CD14-positive monocyte (primary cell): ENCODE measurements at regions not wholly inside any gene's neighbourhood (a gene's known extent, or its start where the extent isn't known, plus 50 kb on each side); places are given as distances from the start of the nearest gene placed in this dataset.

Source experiments
- DNase-seq, 3 donors: peaks; one replicate each; pipeline ENCODE4 v3.0.0-alpha.2; 2011 to 2022
- H2AFZ ChIP-seq: 2 replicates; pipeline ENCODE4 v1.6.0; 2012; ENCODE audit warnings: mild to moderate bottlenecking, low read depth, low read length, inconsistent platforms; ENCODE audit not compliant: insufficient read depth, poor library complexity, severe bottlenecking
- H3K27ac ChIP-seq, 2 donors: 1 replicate in 1 of 2; 2 replicates in 1 of 2; pipeline ENCODE4 v1.5.1; 2012 to 2013; ENCODE audit warnings: low read length in 2 of 2, control low read depth in 1 of 2, inconsistent platforms in 1 of 2, low read depth in 1 of 2, mild to moderate bottlenecking in 1 of 2
- H3K27me3 ChIP-seq, 2 donors: one replicate each; pipeline versions ENCODE4 v1.6.0 to v1.6.1; 2011 to 2013; ENCODE audit warnings: low read length in 2 of 2; ENCODE audit not compliant: control insufficient read depth in 2 of 2, insufficient read depth in 2 of 2
- H3K36me3 ChIP-seq, 2 donors: replicated peaks in 1 of 2; 1 replicate in 1 of 2; 2 replicates in 1 of 2; pipeline versions ENCODE4 v1.5.1 to v1.6.1; 2012 to 2013; ENCODE audit warnings: low read length in 2 of 2, control low read depth in 1 of 2, inconsistent platforms in 1 of 2, mild to moderate bottlenecking in 1 of 2; ENCODE audit not compliant: insufficient read depth in 2 of 2, control insufficient read depth in 1 of 2
- H3K4me1 ChIP-seq, 2 donors: 1 replicate in 1 of 2; 2 replicates in 1 of 2; pipeline versions ENCODE4 v1.5.1 to v1.6.1; 2012 to 2013; ENCODE audit warnings: low read length in 2 of 2, control low read depth in 1 of 2, inconsistent platforms in 1 of 2, mild to moderate bottlenecking in 1 of 2, moderate library complexity in 1 of 2; ENCODE audit not compliant: insufficient read depth in 2 of 2, control insufficient read depth in 1 of 2
- H3K4me2 ChIP-seq: replicated peaks from 2 replicates; pipeline ENCODE3; 2012; ENCODE audit warnings: low read length, moderate library complexity, mild to moderate bottlenecking; ENCODE audit not compliant: poor library complexity, severe bottlenecking; ENCODE audit errors: extremely low read depth
- H3K4me3 ChIP-seq, 3 experiments: fragments of 200-600 bp in 1 of 3; sonication (generic) in 1 of 3; replicated peaks in 1 of 3; 1 replicate in 2 of 3; 2 replicates in 1 of 3; pipeline ENCODE4 v1.5.1; 2011 to 2013; ENCODE audit warnings: low read length in 3 of 3, mild to moderate bottlenecking in 3 of 3, control low read depth in 2 of 3, low read depth in 2 of 3, inconsistent platforms in 1 of 3, moderate library complexity in 1 of 3
- H3K79me2 ChIP-seq: 2 replicates; pipeline ENCODE4 v1.6.0; 2012; ENCODE audit warnings: mild to moderate bottlenecking, control low read depth, inconsistent platforms, low read length, moderate library complexity; ENCODE audit not compliant: insufficient read depth
- H3K9ac ChIP-seq: 2 replicates; pipeline ENCODE4 v1.6.0; 2017; ENCODE audit warnings: low read length, mild to moderate bottlenecking; ENCODE audit not compliant: insufficient read depth, poor library complexity, severe bottlenecking
- H3K9me3 ChIP-seq, 2 donors: replicated peaks in 1 of 2; 1 replicate in 1 of 2; 2 replicates in 1 of 2; pipeline versions ENCODE4 v1.5.1 to v1.6.1; 2012 to 2013; ENCODE audit warnings: low read length in 2 of 2, control low read depth in 1 of 2; ENCODE audit not compliant: control insufficient read depth in 1 of 2, insufficient read depth in 1 of 2
- H4K20me1 ChIP-seq: 2 replicates; pipeline ENCODE4 v1.6.0; 2012; ENCODE audit warnings: mild to moderate bottlenecking, low read length, control low read depth, moderate library complexity; ENCODE audit not compliant: insufficient read depth
- H3K27ac Mint-ChIP-seq, 7 donors: one replicate each; pipeline ENCODE4 v1.8.0; 2020; ENCODE audit warnings: mild to moderate bottlenecking in 7 of 7, mixed read lengths in 7 of 7, moderate library complexity in 6 of 7, inconsistent platforms in 2 of 7
- H3K27me3 Mint-ChIP-seq, 3 donors: one replicate each; pipeline ENCODE4 v1.8.0; 2021 to 2022; ENCODE audit warnings: low read depth in 3 of 3, mild to moderate bottlenecking in 3 of 3, mixed read lengths in 3 of 3, moderate library complexity in 3 of 3, inconsistent platforms in 1 of 3
- H3K36me3 Mint-ChIP-seq, 2 donors: one replicate each; pipeline ENCODE4 v1.8.0; 2020; ENCODE audit warnings: mixed read lengths in 2 of 2, inconsistent platforms in 1 of 2, mild to moderate bottlenecking in 1 of 2
- H3K4me1 Mint-ChIP-seq: one replicate; pipeline ENCODE4 v1.8.0; 2020; ENCODE audit warnings: mild to moderate bottlenecking, mixed read lengths
- H3K4me3 Mint-ChIP-seq, 2 donors: one replicate each; pipeline ENCODE4 v1.8.0; 2020; ENCODE audit warnings: mild to moderate bottlenecking in 2 of 2, mixed read lengths in 2 of 2, moderate library complexity in 1 of 2
- H3K9me3 Mint-ChIP-seq, 7 donors: one replicate each; pipeline ENCODE4 v1.8.0; 2020 to 2022; ENCODE audit warnings: mixed read lengths in 7 of 7, mild to moderate bottlenecking in 6 of 7, moderate library complexity in 6 of 7, inconsistent platforms in 2 of 7
- CTCF ChIP-seq: fragments of 200-600 bp; IDR thresholded peaks from one replicate; pipeline ENCODE4 v1.8.0; 2022; ENCODE audit warnings: antibody characterized with exemption, mild to moderate bottlenecking
- whole genome bisulfite sequencing: methylation state at CpG from one replicate; pipeline ENCODE4 v1.1.5; 2013; ENCODE audit warnings: missing lambda C conversion rate; ENCODE audit not compliant: insufficient coverage; 5-methylcytosine and 5-hydroxymethylcytosine counted together
- intact Hi-C, 2 donors: fragments of 100-400 bp; cut with micrococcal nuclease; formaldehyde crosslinking; loops; one replicate each; pipeline versions ENCODE4 v1.15.0 to v1.15.1; 2023

GRCh38 chrX:39889704-39890103 lies 208.1 kb downstream of the BCOR start:
- no peak for DNase-seq
- Mint-ChIP-seq H3K4me1 (peaks cover 17% of the 10 kb centered on the region), H3K9me3 (peaks cover 0 to 5% (median 0%) of the 10 kb centered on the region in 7 donors), H3K36me3 (no peaks in the 10 kb centered on the region), H3K27me3 (peaks cover 0 to 10% (median 0%) of the 10 kb centered on the region in 3 donors), H3K4me3 (no peak overlapping the region), H3K27ac (no peak overlapping the region)
- H2AFZ ChIP-seq, result no peak overlapping the region
- H3K27me3 ChIP-seq, result no peaks in the 10 kb centered on the region
- H3K4me3 ChIP-seq, result no peak overlapping the region
- no CpG with 5 or more reads among the region's 1 CpG for WGBS
- no peak for TF ChIP-seq CTCF
- H3K36me3 ChIP-seq, result no peaks in the 10 kb centered on the region
- H3K4me2 ChIP-seq, result no peak overlapping the region
- no peaks in the 10 kb centered on the region for H3K9me3 ChIP-seq
- no peak overlapping the region for H3K9ac ChIP-seq
- H3K27ac ChIP-seq, result no peak overlapping the region
- H3K4me1 ChIP-seq, result peaks cover 14 to 20% of the 10 kb centered on the region in 2 donors
- no peaks in the 10 kb centered on the region for H3K79me2 ChIP-seq
- intact Hi-C loops, result no loop called here
- H4K20me1 ChIP-seq, result no peaks in the 10 kb centered on the region

GRCh38 chrX:39890807-39891206 lies 207.0 kb downstream of the BCOR start:
- H3K36me3 Mint-ChIP-seq, result no peaks in the 10 kb centered on the region
- Histone ChIP-seq H3K36me3 (no peaks in the 10 kb centered on the region), H3K4me3 (no peak overlapping the region), H3K9ac (no peak overlapping the region), H3K27ac (no peak overlapping the region), H3K79me2 (no peaks in the 10 kb centered on the region), H3K4me2 (no peak overlapping the region), H3K9me3 (no peaks in the 10 kb centered on the region), H4K20me1 (no peaks in the 10 kb centered on the region), H2AFZ (no peak overlapping the region), H3K27me3 (no peaks in the 10 kb centered on the region), H3K4me1 (peaks cover 20 to 25% of the 10 kb centered on the region in 2 donors)
- no peak for DNase-seq
- H3K4me1 Mint-ChIP-seq, result peaks cover 24% of the 10 kb centered on the region
- H3K27ac Mint-ChIP-seq, result no peak overlapping the region
- intact Hi-C loops, result no loop called here
- peaks cover 0 to 10% (median 0%) of the 10 kb centered on the region in 3 donors for H3K27me3 Mint-ChIP-seq
- no peak for TF ChIP-seq CTCF
- no peak overlapping the region for H3K4me3 Mint-ChIP-seq
- WGBS, result 90% methylated on average over 2 of the region's 8 CpGs
- peaks cover 0 to 2% (median 0%) of the 10 kb centered on the region in 7 donors for H3K9me3 Mint-ChIP-seq
